ENCODE measurements at regions not wholly inside any gene's neighbourhood (a gene's known extent, or its start where the extent isn't known, plus 50 kb on each side); places are given as distances from the start of the nearest gene placed in this dataset.

- no peak overlapping the region for H3K27ac ChIP-seq (ENCODE audit: low read length)
- no peaks in the 10 kb centered on the region for H3K36me3 ChIP-seq (ENCODE audit: control insufficient read depth, insufficient read depth, low read length)
- no peaks in the 10 kb centered on the region for H3K27me3 ChIP-seq (ENCODE audit: control insufficient read depth, insufficient read depth, low read length)
- H3K4me3 ChIP-seq (ENCODE audit: low read length), result no peak overlapping the region
- DNase-seq, result no peak
- no peaks in the 10 kb centered on the region for H3K9me3 ChIP-seq (replicated peaks; ENCODE audit: control insufficient read depth, low read depth, low read length)
- H3K4me1 ChIP-seq (ENCODE audit: control insufficient read depth, insufficient read depth, low read length), result no peaks in the 10 kb centered on the region
Measured at GRCh38 chr11:28490773-28491382, 382.7 kb downstream of the METTL15 start.

DNA sequence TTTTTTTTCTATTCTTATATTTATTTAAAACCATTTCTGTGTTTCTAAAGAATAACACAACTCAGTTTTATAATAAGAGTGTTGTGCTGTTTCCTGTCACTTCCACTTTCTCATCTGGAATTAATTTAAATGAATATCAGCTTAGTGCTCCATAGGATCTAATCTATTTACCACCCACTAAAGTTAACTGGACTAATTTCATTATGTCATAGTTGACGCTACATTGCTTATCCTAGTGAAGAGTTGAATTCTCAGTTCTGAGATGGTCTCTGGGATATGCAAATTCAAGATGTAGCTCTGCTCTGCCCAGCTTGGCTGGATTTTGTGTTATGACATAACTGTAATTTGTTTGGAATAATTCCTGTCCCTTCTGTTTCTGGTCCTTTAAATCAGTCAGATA, 380.1 kb downstream of the METTL15 start:
- H3K4me3 ChIP-seq (ENCODE audit: low read length), result no peak overlapping the region
- H3K36me3 ChIP-seq (ENCODE audit: control insufficient read depth, insufficient read depth, low read length), result no peaks in the 10 kb centered on the region
- no CpG with 5 or more reads among the region's 1 CpG for WGBS (ENCODE audit: insufficient coverage)
- no peak overlapping the region for H3K27ac ChIP-seq (ENCODE audit: low read length)
- H3K27me3 ChIP-seq (ENCODE audit: control insufficient read depth, insufficient read depth, low read length), result no peaks in the 10 kb centered on the region
- no peak for DNase-seq
- no peaks in the 10 kb centered on the region for H3K9me3 ChIP-seq (replicated peaks; ENCODE audit: control insufficient read depth, low read depth, low read length)
- H3K4me1 ChIP-seq (ENCODE audit: control insufficient read depth, insufficient read depth, low read length), result no peaks in the 10 kb centered on the region

DNA sequence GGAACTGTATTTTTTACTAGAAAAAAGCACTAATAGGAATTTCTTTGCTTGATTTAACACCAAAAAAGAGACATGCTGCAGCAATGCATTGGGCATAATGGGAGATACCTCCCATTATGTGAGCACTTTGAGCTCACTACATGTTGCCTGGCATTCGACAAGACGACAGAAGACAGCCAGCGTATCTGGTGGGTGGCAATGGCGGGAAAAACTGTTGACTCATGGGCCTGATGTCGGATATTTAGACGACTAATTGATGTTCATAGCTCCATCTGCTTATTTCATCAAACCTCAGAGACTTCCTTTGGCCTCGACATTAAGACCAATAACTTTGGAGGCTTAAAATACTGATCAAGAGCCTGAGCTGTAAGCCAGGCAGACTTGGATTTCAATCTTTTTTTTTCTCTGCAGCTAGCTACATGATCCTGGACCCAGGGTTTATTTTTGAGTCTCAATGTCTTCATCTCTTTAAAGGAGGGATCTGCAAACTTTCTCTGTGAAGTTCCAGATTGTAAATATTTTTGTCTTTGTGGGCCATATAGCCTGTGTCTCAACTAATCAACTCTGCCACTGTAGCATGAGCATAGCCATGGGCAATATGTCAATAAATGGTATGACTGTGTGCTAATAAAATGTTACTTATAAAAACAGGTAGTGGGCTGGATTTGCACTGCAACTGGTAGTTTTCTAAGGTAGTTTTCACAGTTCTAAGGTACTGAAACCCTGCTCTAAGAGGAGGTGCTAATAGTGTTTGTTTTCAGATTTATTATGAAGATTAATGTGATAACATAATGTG, 375.1 kb downstream of the METTL15 start:
- no peak overlapping the region for H3K4me3 ChIP-seq (ENCODE audit: low read length)
- no peaks in the 10 kb centered on the region for H3K4me1 ChIP-seq (ENCODE audit: control insufficient read depth, insufficient read depth, low read length)
- no peaks in the 10 kb centered on the region for H3K36me3 ChIP-seq (ENCODE audit: control insufficient read depth, insufficient read depth, low read length)
- peak; percentile 7 for DNase-seq
- no peaks in the 10 kb centered on the region for H3K27me3 ChIP-seq (ENCODE audit: control insufficient read depth, insufficient read depth, low read length)
- H3K27ac ChIP-seq (ENCODE audit: low read length), result no peak overlapping the region
- WGBS (ENCODE audit: insufficient coverage), result 66% methylated on average over 7 of the region's 7 CpGs
- no peaks in the 10 kb centered on the region for H3K9me3 ChIP-seq (replicated peaks; ENCODE audit: control insufficient read depth, low read depth, low read length)

DNA sequence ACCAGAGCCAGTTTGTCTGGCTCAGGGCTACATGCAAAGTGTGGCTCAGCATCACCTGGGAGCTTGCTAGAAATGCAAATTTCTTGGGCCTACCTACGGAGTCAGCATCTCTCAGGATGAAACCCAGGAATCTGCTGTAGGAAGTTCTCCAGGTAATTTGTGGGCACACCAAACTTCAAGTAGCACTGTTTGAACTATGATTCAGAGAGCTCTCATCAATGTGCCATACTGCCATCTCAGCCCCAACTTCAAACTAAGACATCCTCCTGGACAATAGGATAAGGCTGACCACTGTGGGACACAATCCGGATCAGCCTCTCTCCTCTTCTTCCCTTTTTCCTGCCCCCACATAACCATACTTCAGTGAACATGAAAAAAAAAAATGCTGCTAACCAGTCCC, 374.5 kb downstream of the METTL15 start:
- Histone ChIP-seq H3K27me3 (ENCODE audit: control insufficient read depth, insufficient read depth, low read length) (no peaks in the 10 kb centered on the region), H3K4me3 (ENCODE audit: low read length) (no peak overlapping the region), H3K36me3 (ENCODE audit: control insufficient read depth, insufficient read depth, low read length) (no peaks in the 10 kb centered on the region), H3K4me1 (ENCODE audit: control insufficient read depth, insufficient read depth, low read length) (no peaks in the 10 kb centered on the region), H3K27ac (ENCODE audit: low read length) (no peak overlapping the region), H3K9me3 (replicated peaks; ENCODE audit: control insufficient read depth, low read depth, low read length) (no peaks in the 10 kb centered on the region)
- DNase-seq, result no peak
- 100% methylated on average over 1 of the region's 2 CpGs for WGBS (ENCODE audit: insufficient coverage)

DNA sequence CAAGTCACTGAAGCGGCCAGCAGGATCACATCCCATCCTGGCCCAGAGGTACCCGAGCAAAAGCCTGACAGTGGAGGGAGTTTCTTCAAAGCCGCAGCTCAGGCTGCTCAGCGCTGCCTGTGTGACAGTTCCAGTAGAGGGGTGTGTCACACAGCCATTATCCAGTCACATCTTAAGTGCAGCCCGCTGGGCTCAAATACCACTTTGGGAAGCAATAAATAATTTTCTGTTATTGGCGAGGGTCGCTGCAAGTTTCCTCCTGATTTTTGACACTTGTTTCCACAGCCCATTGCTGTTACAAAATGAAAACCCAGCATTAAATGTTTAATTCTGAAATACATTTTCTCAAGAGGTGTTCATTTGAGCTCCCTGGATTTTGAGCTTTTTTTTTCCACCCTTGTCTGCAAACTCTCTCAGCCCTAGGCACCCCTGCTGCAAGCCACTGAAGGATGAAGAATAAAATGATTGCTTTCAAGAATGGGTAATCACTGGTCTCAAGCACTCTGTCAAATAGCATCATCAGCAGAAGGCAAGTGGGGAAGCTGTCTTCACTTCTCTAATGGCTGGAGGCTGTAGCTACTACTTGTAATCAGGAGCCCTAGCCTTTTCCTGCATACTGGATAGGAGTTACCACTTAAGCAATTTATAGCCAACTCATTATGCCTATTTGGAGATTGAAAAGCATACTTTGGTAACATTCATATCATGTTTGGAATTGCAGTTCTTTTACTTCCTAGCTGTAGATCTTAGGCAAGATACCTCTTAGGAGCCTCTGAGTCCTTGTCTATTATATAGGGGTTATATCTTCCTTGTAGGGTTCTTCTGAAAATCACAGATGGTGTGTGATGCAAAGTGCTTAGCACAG, 373.7 kb downstream of the METTL15 start:
- H3K27me3 ChIP-seq (ENCODE audit: control insufficient read depth, insufficient read depth, low read length), result no peaks in the 10 kb centered on the region
- H3K4me3 ChIP-seq (ENCODE audit: low read length), result no peak overlapping the region
- DNase-seq, result no peak
- no peaks in the 10 kb centered on the region for H3K36me3 ChIP-seq (ENCODE audit: control insufficient read depth, insufficient read depth, low read length)
- no CpG with 5 or more reads among the region's 7 CpGs for WGBS (ENCODE audit: insufficient coverage)
- H3K9me3 ChIP-seq (replicated peaks; ENCODE audit: control insufficient read depth, low read depth, low read length), result no peaks in the 10 kb centered on the region
- no peaks in the 10 kb centered on the region for H3K4me1 ChIP-seq (ENCODE audit: control insufficient read depth, insufficient read depth, low read length)
- no peak overlapping the region for H3K27ac ChIP-seq (ENCODE audit: low read length)

DNA sequence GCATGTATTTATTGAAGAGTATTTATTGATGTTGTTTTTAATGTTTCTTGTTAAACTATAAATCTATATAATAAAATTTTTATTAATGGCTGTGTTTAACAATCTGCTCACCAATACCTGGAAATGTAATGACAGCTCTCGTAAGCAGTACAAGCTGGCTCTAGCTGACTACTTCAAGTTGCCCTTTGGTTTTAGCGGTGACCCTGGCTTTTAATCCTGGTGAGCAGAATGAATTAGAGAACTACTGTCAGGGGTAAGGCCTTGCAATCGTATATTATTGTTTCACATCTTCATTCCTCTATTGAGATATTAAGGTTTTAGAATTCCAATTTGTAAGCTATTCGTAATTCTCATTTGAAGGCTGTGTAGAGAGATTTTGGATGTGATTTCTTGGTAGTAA, 372.2 kb downstream of the METTL15 start:
- Histone ChIP-seq H3K9me3 (replicated peaks; ENCODE audit: control insufficient read depth, low read depth, low read length) (no peaks in the 10 kb centered on the region), H3K27ac (ENCODE audit: low read length) (no peak overlapping the region), H3K27me3 (ENCODE audit: control insufficient read depth, insufficient read depth, low read length) (no peaks in the 10 kb centered on the region), H3K36me3 (ENCODE audit: control insufficient read depth, insufficient read depth, low read length) (no peaks in the 10 kb centered on the region), H3K4me1 (ENCODE audit: control insufficient read depth, insufficient read depth, low read length) (peaks cover 6% of the 10 kb centered on the region), H3K4me3 (ENCODE audit: low read length) (no peak overlapping the region)
- no peak for DNase-seq
- WGBS (ENCODE audit: insufficient coverage), result no CpG with 5 or more reads among the region's 4 CpGs

- WGBS (ENCODE audit: insufficient coverage), result 95% methylated on average over 2 of the region's 5 CpGs
- Histone ChIP-seq H3K27me3 (ENCODE audit: control insufficient read depth, insufficient read depth, low read length) (no peaks in the 10 kb centered on the region), H3K9me3 (replicated peaks; ENCODE audit: control insufficient read depth, low read depth, low read length) (no peaks in the 10 kb centered on the region), H3K36me3 (ENCODE audit: control insufficient read depth, insufficient read depth, low read length) (no peaks in the 10 kb centered on the region), H3K27ac (ENCODE audit: low read length) (no peak overlapping the region), H3K4me3 (ENCODE audit: low read length) (no peak overlapping the region), H3K4me1 (ENCODE audit: control insufficient read depth, insufficient read depth, low read length) (peaks cover 6% of the 10 kb centered on the region)
- no peak for DNase-seq
Measured at GRCh38 chr11:28476864-28477263, 368.7 kb downstream of the METTL15 start.

GRCh38 chr11:28476049-28476448, 367.9 kb downstream of the METTL15 start:
- peak; percentile 85 for DNase-seq
- H3K4me3 ChIP-seq (ENCODE audit: low read length), result no peak overlapping the region

GRCh38 chr11:28472904-28473303, 364.7 kb downstream of the METTL15 start:
- Histone ChIP-seq H3K36me3 (ENCODE audit: control insufficient read depth, insufficient read depth, low read length) (no peaks in the 10 kb centered on the region), H3K27ac (ENCODE audit: low read length) (no peak overlapping the region), H3K9me3 (replicated peaks; ENCODE audit: control insufficient read depth, low read depth, low read length) (no peaks in the 10 kb centered on the region), H3K27me3 (ENCODE audit: control insufficient read depth, insufficient read depth, low read length) (no peaks in the 10 kb centered on the region), H3K4me3 (ENCODE audit: low read length) (no peak overlapping the region), H3K4me1 (ENCODE audit: control insufficient read depth, insufficient read depth, low read length) (peaks cover 6% of the 10 kb centered on the region)
- peak; percentile 14 for DNase-seq

More at GRCh38 chr11:28476049-28476448, 367.9 kb downstream of the METTL15 start:
- Histone ChIP-seq H3K27me3 (ENCODE audit: control insufficient read depth, insufficient read depth, low read length) (no peaks in the 10 kb centered on the region), H3K9me3 (replicated peaks; ENCODE audit: control insufficient read depth, low read depth, low read length) (no peaks in the 10 kb centered on the region), H3K27ac (ENCODE audit: low read length) (no peak overlapping the region), H3K4me1 (ENCODE audit: control insufficient read depth, insufficient read depth, low read length) (peaks cover 6% of the 10 kb centered on the region), H3K36me3 (ENCODE audit: control insufficient read depth, insufficient read depth, low read length) (no peaks in the 10 kb centered on the region)
- no CpG with 5 or more reads among the region's 3 CpGs for WGBS (ENCODE audit: insufficient coverage)

DNA sequence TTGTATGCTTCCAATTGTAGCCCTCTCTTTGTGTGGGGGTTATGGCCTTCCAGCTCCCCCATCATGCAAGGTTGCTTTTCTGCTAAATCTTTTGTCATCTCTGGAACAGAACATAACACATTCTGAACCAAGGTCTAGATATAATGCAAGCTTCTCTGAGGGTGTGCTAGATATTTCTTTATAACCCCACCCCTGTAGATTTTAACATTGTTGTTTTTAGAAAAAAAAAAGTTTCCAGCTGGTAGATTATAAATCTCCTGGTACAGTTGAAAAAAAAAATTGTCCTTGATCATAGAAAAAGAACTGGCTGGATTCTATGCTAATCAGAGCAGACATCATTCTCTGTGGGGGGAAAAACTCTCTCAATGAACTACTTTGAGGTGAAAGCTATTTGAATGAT, 363.3 kb downstream of the METTL15 start:
- Histone ChIP-seq H3K4me3 (ENCODE audit: low read length) (no peak overlapping the region), H3K36me3 (ENCODE audit: control insufficient read depth, insufficient read depth, low read length) (no peaks in the 10 kb centered on the region), H3K27me3 (ENCODE audit: control insufficient read depth, insufficient read depth, low read length) (no peaks in the 10 kb centered on the region), H3K4me1 (ENCODE audit: control insufficient read depth, insufficient read depth, low read length) (peaks cover 6% of the 10 kb centered on the region), H3K9me3 (replicated peaks; ENCODE audit: control insufficient read depth, low read depth, low read length) (no peaks in the 10 kb centered on the region), H3K27ac (ENCODE audit: low read length) (no peak overlapping the region)
- no peak for DNase-seq
